ENCODE measurements at regions not wholly inside any gene's neighbourhood (a gene's known extent, or its start where the extent isn't known, plus 50 kb on each side); places are given as distances from the start of the nearest gene placed in this dataset.
"Not testable (repeated sequence)": the region's sequence is repeated elsewhere in the genome, so short reads cannot be mapped to it uniquely, and the experiment has no call there.

DNA sequence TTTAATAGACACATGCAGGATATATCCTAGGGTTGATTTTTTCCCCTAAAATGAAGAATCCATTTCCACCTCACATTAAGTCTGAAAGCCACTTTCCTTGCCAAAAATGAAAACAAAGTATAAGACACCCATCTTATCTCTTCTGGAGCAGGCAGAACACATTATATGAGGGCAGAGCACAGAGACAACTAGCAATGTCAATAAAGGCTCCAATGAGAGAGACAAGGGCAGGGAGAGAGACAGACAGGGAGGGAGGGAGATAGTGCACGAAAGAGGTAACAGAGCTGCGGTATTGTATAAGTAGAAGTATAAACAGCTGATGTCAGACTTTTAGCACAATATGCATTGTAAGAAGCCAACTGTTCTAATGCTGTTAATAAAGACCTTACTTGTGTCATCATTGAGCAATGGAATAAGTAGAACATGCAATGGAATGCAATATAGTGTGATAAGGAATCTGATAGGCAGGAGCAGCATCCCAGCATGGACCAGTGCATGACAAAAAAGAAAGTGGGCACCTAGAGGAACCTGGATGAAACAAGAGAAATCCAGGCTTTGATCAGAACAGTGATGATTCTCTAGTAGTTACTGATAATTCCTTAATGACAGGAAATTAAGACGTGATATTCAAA lies 150.6 kb upstream of the TCF4 start:
- Histone ChIP-seq H3K9me3 (ENCODE audit: control insufficient read depth, insufficient read depth, low read length) (no peaks in the 10 kb centered on the region), H3K4me3 (ENCODE audit: low read length) (no peak overlapping the region), H3K27me3 (ENCODE audit: control insufficient read depth, insufficient read depth, low read length) (no peaks in the 10 kb centered on the region), H3K27ac (ENCODE audit: low read length) (no peak overlapping the region), H3K4me1 (ENCODE audit: control insufficient read depth, insufficient read depth, low read length) (no peaks in the 10 kb centered on the region), H3K36me3 (ENCODE audit: control insufficient read depth, insufficient read depth, low read length) (no peaks in the 10 kb centered on the region)
- DNase-seq (ENCODE audit: low read depth, low spot score), result no peak
- WGBS (ENCODE audit: insufficient coverage, insufficient read length), result no CpG with 5 or more reads among the region's 3 CpGs

- no peaks in the 10 kb centered on the region for H3K27me3 ChIP-seq (ENCODE audit: control insufficient read depth, insufficient read depth, low read length)
- H3K4me1 ChIP-seq (ENCODE audit: control insufficient read depth, insufficient read depth, low read length), result no peaks in the 10 kb centered on the region
- H3K9me3 ChIP-seq (ENCODE audit: control insufficient read depth, insufficient read depth, low read length), result no peaks in the 10 kb centered on the region
- DNase-seq (ENCODE audit: low read depth, low spot score), result no peak
- H3K36me3 ChIP-seq (ENCODE audit: control insufficient read depth, insufficient read depth, low read length), result no peaks in the 10 kb centered on the region
- H3K27ac ChIP-seq (ENCODE audit: low read length), result no peak overlapping the region
- WGBS (ENCODE audit: insufficient coverage, insufficient read length), result no CpG with 5 or more reads among the region's 1 CpG
- H3K4me3 ChIP-seq (ENCODE audit: low read length), result no peak overlapping the region
These were observed 149.9 kb upstream of the TCF4 start for GRCh38 chr18:55737781-55738468.

DNA sequence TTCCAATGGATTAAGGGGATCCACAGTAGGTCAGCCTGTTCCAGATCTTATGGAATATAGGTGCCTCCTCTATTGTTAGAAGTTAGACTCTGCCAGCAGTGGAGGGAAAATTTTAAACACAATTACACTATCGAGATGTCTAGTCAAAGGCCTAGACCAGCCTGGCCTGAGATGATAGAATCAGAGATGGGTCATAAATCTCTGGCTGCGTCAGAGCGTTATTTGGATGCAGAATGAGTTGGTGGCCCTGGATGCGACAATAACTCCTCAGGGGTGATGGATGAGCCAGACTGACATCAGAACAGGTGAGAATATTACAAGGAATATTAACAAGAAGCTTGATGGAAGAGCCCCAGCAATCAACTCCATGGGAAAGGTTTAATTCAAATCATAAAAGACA lies 149.3 kb upstream of the TCF4 start:
- Histone ChIP-seq H3K36me3 (ENCODE audit: control insufficient read depth, insufficient read depth, low read length) (no peaks in the 10 kb centered on the region), H3K27ac (ENCODE audit: low read length) (no peak overlapping the region), H3K4me3 (ENCODE audit: low read length) (no peak overlapping the region), H3K27me3 (ENCODE audit: control insufficient read depth, insufficient read depth, low read length) (no peaks in the 10 kb centered on the region), H3K9me3 (ENCODE audit: control insufficient read depth, insufficient read depth, low read length) (no peaks in the 10 kb centered on the region), H3K4me1 (ENCODE audit: control insufficient read depth, insufficient read depth, low read length) (no peaks in the 10 kb centered on the region)
- DNase-seq (ENCODE audit: low read depth, low spot score), result no peak
- WGBS (ENCODE audit: insufficient coverage, insufficient read length), result no CpG with 5 or more reads among the region's 4 CpGs

DNA sequence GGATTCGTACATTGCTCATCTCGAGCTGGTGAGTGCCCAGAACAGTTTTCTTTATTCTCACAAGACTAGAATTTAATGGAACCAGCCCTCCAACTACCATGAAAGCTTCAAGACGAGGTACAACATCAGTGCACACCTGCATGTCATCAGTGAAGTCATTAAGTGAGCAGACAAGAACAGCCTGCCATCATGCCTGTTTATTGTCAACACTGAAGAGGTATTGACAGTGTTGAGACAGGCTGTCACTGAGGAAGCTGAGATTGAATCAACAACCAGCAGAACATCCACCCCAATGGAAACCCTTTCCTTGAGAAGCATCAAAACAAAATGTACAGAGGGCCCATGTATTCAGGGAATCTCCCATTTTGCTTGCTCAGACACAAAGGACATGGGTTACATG lies 148.0 kb upstream of the TCF4 start:
- Histone ChIP-seq H3K9me3 (ENCODE audit: control insufficient read depth, insufficient read depth, low read length) (no peaks in the 10 kb centered on the region), H3K27ac (ENCODE audit: low read length) (no peak overlapping the region), H3K27me3 (ENCODE audit: control insufficient read depth, insufficient read depth, low read length) (no peaks in the 10 kb centered on the region), H3K36me3 (ENCODE audit: control insufficient read depth, insufficient read depth, low read length) (no peaks in the 10 kb centered on the region), H3K4me3 (ENCODE audit: low read length) (no peak overlapping the region), H3K4me1 (ENCODE audit: control insufficient read depth, insufficient read depth, low read length) (no peaks in the 10 kb centered on the region)
- no CpG with 5 or more reads among the region's 3 CpGs for WGBS (ENCODE audit: insufficient coverage, insufficient read length)
- no peak for DNase-seq (ENCODE audit: low read depth, low spot score)

- Histone ChIP-seq H3K4me3 (ENCODE audit: low read length) (no peak overlapping the region), H3K27me3 (ENCODE audit: control insufficient read depth, insufficient read depth, low read length) (no peaks in the 10 kb centered on the region), H3K27ac (ENCODE audit: low read length) (no peak overlapping the region), H3K4me1 (ENCODE audit: control insufficient read depth, insufficient read depth, low read length) (no peaks in the 10 kb centered on the region), H3K9me3 (ENCODE audit: control insufficient read depth, insufficient read depth, low read length) (no peaks in the 10 kb centered on the region), H3K36me3 (ENCODE audit: control insufficient read depth, insufficient read depth, low read length) (no peaks in the 10 kb centered on the region)
- WGBS (ENCODE audit: insufficient coverage, insufficient read length), result no CpG with 5 or more reads among the region's 3 CpGs
- DNase-seq (ENCODE audit: low read depth, low spot score), result no peak
These were observed 147.3 kb upstream of the TCF4 start for GRCh38 chr18:55735199-55735855.

- no peaks in the 10 kb centered on the region for H3K27me3 ChIP-seq (ENCODE audit: control insufficient read depth, insufficient read depth, low read length)
- H3K4me1 ChIP-seq (ENCODE audit: control insufficient read depth, insufficient read depth, low read length), result no peaks in the 10 kb centered on the region
- no peaks in the 10 kb centered on the region for H3K36me3 ChIP-seq (ENCODE audit: control insufficient read depth, insufficient read depth, low read length)
- H3K27ac ChIP-seq (ENCODE audit: low read length), result no peak overlapping the region
- DNase-seq (ENCODE audit: low read depth, low spot score), result no peak
- no CpG with 5 or more reads among the region's 2 CpGs for WGBS (ENCODE audit: insufficient coverage, insufficient read length)
- no peak overlapping the region for H3K4me3 ChIP-seq (ENCODE audit: low read length)
- no peaks in the 10 kb centered on the region for H3K9me3 ChIP-seq (ENCODE audit: control insufficient read depth, insufficient read depth, low read length)
These were observed 144.5 kb upstream of the TCF4 start for GRCh38 chr18:55732227-55733106.

GRCh38 chr18:55731594-55732042 lies 143.6 kb upstream of the TCF4 start:
- Histone ChIP-seq H3K4me1 (ENCODE audit: control insufficient read depth, insufficient read depth, low read length) (no peaks in the 10 kb centered on the region), H3K27me3 (ENCODE audit: control insufficient read depth, insufficient read depth, low read length) (no peaks in the 10 kb centered on the region), H3K27ac (ENCODE audit: low read length) (no peak overlapping the region), H3K4me3 (ENCODE audit: low read length) (no peak overlapping the region), H3K9me3 (ENCODE audit: control insufficient read depth, insufficient read depth, low read length) (no peaks in the 10 kb centered on the region), H3K36me3 (ENCODE audit: control insufficient read depth, insufficient read depth, low read length) (no peaks in the 10 kb centered on the region)
- WGBS (ENCODE audit: insufficient coverage, insufficient read length), result no CpG with 5 or more reads among the region's 4 CpGs
- DNase-seq (ENCODE audit: low read depth, low spot score), result no peak

- not testable (repeated sequence) for H3K27ac ChIP-seq (ENCODE audit: low read length); H3K4me1 ChIP-seq (ENCODE audit: control insufficient read depth, insufficient read depth, low read length); H3K27me3 ChIP-seq (ENCODE audit: control insufficient read depth, insufficient read depth, low read length); H3K36me3 ChIP-seq (ENCODE audit: control insufficient read depth, insufficient read depth, low read length); H3K9me3 ChIP-seq (ENCODE audit: control insufficient read depth, insufficient read depth, low read length); DNase-seq (ENCODE audit: low read depth, low spot score); H3K4me3 ChIP-seq (ENCODE audit: low read length)
- WGBS (ENCODE audit: insufficient coverage, insufficient read length), result no CpG with 5 or more reads among the region's 21 CpGs
These were observed 133.0 kb upstream of the TCF4 start for GRCh38 chr18:55721006-55721405.

DNA sequence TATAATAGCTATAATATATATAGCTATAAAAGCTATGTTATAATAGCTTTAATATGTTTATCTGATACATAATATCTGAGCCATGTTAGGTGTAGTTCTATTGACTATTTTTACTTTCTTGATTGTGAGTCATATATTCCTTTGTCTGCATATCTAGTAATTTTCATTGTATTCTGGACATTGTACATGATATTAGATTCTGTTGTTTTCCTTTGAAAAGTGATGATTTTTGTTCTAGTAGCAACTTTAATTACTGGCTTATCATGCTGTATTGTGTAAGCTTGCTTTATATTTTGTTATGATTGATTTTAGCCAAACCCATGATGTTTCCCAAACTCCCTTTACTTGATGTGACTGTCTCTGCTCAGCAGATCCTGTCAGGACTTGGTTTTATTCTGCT lies 125.7 kb upstream of the TCF4 start:
- no peak for DNase-seq (ENCODE audit: low read depth, low spot score)
- H3K27ac ChIP-seq (ENCODE audit: low read length), result no peak overlapping the region
- H3K27me3 ChIP-seq (ENCODE audit: control insufficient read depth, insufficient read depth, low read length), result no peaks in the 10 kb centered on the region
- no peak overlapping the region for H3K4me3 ChIP-seq (ENCODE audit: low read length)
- no peaks in the 10 kb centered on the region for H3K4me1 ChIP-seq (ENCODE audit: control insufficient read depth, insufficient read depth, low read length)
- no peaks in the 10 kb centered on the region for H3K9me3 ChIP-seq (ENCODE audit: control insufficient read depth, insufficient read depth, low read length)
- H3K36me3 ChIP-seq (ENCODE audit: control insufficient read depth, insufficient read depth, low read length), result no peaks in the 10 kb centered on the region

- WGBS (ENCODE audit: insufficient coverage, insufficient read length), result no CpG with 5 or more reads among the region's 3 CpGs
- H3K4me3 ChIP-seq (ENCODE audit: low read length), result no peak overlapping the region
- H3K27ac ChIP-seq (ENCODE audit: low read length), result no peak overlapping the region
- no peaks in the 10 kb centered on the region for H3K27me3 ChIP-seq (ENCODE audit: control insufficient read depth, insufficient read depth, low read length)
- DNase-seq (ENCODE audit: low read depth, low spot score), result no peak
- H3K9me3 ChIP-seq (ENCODE audit: control insufficient read depth, insufficient read depth, low read length), result no peaks in the 10 kb centered on the region
- no peaks in the 10 kb centered on the region for H3K36me3 ChIP-seq (ENCODE audit: control insufficient read depth, insufficient read depth, low read length)
- no peaks in the 10 kb centered on the region for H3K4me1 ChIP-seq (ENCODE audit: control insufficient read depth, insufficient read depth, low read length)
These were observed 118.9 kb upstream of the TCF4 start for GRCh38 chr18:55706898-55707297.
